ENCODE measurements at regions not wholly inside any gene's neighbourhood (a gene's known extent, or its start where the extent isn't known, plus 50 kb on each side); places are given as distances from the start of the nearest gene placed in this dataset.

DNA sequence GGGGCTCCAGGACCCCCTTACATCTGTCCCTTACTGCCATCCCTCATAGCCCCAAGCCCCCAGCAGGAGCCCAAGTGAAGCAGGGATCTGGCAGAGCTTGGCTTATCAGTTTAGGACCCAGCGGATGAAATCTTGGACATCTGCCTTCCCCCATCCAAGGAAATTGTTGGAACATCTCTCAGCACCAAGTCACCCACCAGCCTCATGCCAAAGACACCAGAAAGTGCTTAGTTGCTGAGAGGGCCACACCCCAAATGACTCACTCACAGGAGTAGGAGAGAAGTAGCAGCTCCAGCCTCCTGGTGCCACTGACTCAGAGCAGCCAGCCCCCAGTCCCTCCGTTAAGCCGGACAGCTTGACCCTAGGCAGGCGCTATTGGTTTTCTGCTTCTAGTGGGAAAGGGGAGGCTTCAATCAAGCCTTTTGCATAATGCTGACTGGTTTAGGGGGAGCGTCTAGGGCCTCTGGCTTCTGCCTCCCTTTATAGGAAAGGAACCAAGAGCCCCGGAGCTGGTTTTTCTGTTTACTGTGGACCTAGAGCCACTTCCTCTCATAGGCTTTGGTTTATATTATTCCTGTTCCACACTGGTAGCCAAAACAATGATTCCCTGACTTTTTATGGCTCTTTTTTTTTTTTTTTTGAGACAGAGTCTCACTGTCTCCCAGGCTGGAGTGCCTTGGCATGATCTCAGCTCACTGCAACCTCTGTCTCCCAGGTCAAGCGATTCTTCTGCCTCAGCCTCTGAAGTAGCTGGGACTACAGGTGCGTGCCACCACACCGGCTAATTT, 114.2 kb upstream of the IPO9 start:
- TF ChIP-seq, protein P1, sequence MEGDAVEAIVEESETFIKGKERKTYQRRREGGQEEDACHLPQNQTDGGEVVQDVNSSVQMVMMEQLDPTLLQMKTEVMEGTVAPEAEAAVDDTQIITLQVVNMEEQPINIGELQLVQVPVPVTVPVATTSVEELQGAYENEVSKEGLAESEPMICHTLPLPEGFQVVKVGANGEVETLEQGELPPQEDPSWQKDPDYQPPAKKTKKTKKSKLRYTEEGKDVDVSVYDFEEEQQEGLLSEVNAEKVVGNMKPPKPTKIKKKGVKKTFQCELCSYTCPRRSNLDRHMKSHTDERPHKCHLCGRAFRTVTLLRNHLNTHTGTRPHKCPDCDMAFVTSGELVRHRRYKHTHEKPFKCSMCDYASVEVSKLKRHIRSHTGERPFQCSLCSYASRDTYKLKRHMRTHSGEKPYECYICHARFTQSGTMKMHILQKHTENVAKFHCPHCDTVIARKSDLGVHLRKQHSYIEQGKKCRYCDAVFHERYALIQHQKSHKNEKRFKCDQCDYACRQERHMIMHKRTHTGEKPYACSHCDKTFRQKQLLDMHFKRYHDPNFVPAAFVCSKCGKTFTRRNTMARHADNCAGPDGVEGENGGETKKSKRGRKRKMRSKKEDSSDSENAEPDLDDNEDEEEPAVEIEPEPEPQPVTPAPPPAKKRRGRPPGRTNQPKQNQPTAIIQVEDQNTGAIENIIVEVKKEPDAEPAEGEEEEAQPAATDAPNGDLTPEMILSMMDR (IDR thresholded peaks at IDR 0.05) = no peak
- TF ChIP-seq POLR2A (IDR thresholded peaks at IDR 0.05) = peak in 1 of 2 donors; percentile 33
